ENCODE measurements at regions not wholly inside any gene's neighbourhood (a gene's known extent, or its start where the extent isn't known, plus 50 kb on each side); places are given as distances from the start of the nearest gene placed in this dataset.

DNA sequence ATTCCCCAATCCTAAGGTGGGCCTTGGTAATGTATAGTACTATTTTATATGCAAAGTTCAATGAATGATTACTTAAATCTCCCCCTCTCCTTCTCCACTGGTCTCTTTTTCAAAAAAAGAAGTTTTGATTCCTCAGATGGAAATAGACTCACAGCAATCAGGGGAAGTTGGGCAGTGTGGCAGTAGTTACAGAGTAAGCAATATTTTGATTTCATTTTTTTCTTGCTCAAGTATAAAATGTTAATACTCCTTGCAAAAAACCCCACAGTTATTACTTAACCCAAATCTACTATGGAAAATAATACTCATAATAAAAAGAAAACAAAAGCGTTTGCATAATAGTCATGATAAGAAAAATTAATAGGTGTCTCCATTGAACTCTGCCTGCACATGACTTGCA is 56.9 kb upstream of the CXCL8 start:
- Histone ChIP-seq H3K4me1 (no peaks in the 10 kb centered on the region), H3K27me3 (no peaks in the 10 kb centered on the region), H3K36me3 (replicated peaks in 1 of 2; ENCODE audit: insufficient read depth in 1 of 2, low read depth in 2 of 2) (no peaks in the 10 kb centered on the region), H3K27ac (no peak overlapping the region), H3K9me3 (no peaks in the 10 kb centered on the region), H3K4me3 (no peak overlapping the region)
- ATAC-seq (no peak), DNase-seq (no peak)
- 53 to 62% methylated on average over 1 of the region's 1 CpG for WGBS, 2 donors
- TF ChIP-seq, protein P1, sequence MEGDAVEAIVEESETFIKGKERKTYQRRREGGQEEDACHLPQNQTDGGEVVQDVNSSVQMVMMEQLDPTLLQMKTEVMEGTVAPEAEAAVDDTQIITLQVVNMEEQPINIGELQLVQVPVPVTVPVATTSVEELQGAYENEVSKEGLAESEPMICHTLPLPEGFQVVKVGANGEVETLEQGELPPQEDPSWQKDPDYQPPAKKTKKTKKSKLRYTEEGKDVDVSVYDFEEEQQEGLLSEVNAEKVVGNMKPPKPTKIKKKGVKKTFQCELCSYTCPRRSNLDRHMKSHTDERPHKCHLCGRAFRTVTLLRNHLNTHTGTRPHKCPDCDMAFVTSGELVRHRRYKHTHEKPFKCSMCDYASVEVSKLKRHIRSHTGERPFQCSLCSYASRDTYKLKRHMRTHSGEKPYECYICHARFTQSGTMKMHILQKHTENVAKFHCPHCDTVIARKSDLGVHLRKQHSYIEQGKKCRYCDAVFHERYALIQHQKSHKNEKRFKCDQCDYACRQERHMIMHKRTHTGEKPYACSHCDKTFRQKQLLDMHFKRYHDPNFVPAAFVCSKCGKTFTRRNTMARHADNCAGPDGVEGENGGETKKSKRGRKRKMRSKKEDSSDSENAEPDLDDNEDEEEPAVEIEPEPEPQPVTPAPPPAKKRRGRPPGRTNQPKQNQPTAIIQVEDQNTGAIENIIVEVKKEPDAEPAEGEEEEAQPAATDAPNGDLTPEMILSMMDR (IDR thresholded peaks at IDR 0.05) = no peak
- no peak for TF ChIP-seq POLR2A (IDR thresholded peaks at IDR 0.05)
- intact Hi-C loops (cut with DNase I) = no loop called here

DNA sequence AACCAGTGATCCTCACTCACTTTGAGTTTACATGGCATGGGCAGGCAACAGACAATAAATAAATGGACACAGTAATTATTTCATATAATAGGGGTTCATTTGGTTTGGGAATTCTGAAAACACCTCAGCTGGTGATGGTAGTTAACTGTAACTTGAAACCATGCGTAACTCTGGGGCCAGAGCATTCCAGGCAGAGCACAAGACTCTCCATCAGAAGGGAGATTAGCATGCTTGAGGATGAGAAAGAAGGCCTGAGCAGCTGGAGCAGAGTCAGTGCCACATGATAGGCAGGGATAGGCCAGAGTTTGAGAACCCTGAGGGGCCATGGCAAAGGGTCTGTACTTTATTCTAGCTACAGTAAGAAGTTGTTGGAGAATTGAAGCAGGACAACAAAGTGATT is 56.3 kb upstream of the CXCL8 start:
- no peak overlapping the region for H3K27ac ChIP-seq
- H3K4me1 ChIP-seq = no peaks in the 10 kb centered on the region
- H3K36me3 ChIP-seq (replicated peaks in 1 of 2; ENCODE audit: insufficient read depth in 1 of 2, low read depth in 2 of 2) = no peaks in the 10 kb centered on the region
- DNase-seq = no peak
- 0 to 4% methylated on average over 1 of the region's 1 CpG for WGBS, 2 donors
- no peaks in the 10 kb centered on the region for H3K9me3 ChIP-seq
- H3K27me3 ChIP-seq = no peaks in the 10 kb centered on the region
- intact Hi-C loops (cut with DNase I) = no loop called here
- no peak overlapping the region for H3K4me3 ChIP-seq
- no peak for ATAC-seq
- TF ChIP-seq POLR2A (IDR thresholded peaks at IDR 0.05) = no peak
- TF ChIP-seq, protein P1 (IDR thresholded peaks at IDR 0.05) = no peak

DNA sequence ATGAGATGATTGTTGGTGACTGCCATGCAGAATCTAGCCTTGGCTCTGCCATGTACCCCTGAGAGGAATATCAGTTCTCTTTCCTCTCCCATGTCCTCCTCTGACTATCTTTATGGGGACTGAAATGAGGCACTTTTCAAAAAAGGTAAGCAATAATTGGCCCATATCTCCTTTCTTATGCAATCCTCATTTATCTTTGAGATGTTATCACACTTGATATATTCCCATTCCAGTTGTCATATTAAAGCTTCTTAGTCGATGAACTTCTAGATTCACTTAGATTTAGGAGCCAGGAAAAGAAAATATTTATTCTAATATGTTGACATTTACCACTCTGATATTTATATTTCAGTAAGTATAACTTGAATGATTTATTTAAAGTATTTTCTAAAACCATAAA is 55.3 kb upstream of the CXCL8 start:
- Histone ChIP-seq H3K4me1 (no peaks in the 10 kb centered on the region), H3K9me3 (no peaks in the 10 kb centered on the region), H3K27ac (no peak overlapping the region), H3K36me3 (replicated peaks in 1 of 2; ENCODE audit: insufficient read depth in 1 of 2, low read depth in 2 of 2) (no peaks in the 10 kb centered on the region), H3K27me3 (no peaks in the 10 kb centered on the region), H3K4me3 (no peak overlapping the region)
- DNase-seq (no peak), ATAC-seq (no peak)
- WGBS, 2 donors = 20 to 24% methylated on average over 1 of the region's 1 CpG
- intact Hi-C loops (cut with DNase I) = no loop called here
- TF ChIP-seq POLR2A (IDR thresholded peaks at IDR 0.05) = no peak
- TF ChIP-seq, protein P1 (IDR thresholded peaks at IDR 0.05) = no peak

DNA sequence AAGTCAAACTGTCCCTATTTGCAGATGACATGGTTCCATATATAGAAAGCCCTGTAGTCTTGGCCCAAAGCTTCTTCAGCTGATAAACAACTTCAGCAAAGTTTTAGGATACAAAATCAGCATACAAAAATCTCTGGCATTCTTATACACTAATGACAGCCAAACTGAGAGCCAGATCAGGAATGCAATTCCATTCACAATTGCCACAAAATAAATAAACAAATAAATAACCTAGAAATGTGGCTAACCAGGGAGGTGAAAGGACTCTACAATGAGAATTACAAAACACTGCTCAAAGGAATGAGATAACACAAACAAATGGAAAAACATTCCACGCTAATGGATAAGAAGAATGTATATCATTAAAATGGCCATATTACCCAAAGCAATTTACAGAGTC is 52.9 kb upstream of the CXCL8 start:
- ATAC-seq (no peak), DNase-seq (no peak)
- H3K4me1 ChIP-seq = no peaks in the 10 kb centered on the region
- H3K27me3 ChIP-seq = no peaks in the 10 kb centered on the region
- no peaks in the 10 kb centered on the region for H3K9me3 ChIP-seq
- TF ChIP-seq, protein P1 (IDR thresholded peaks at IDR 0.05) = no peak
- no peak for TF ChIP-seq POLR2A (IDR thresholded peaks at IDR 0.05)
- no peaks in the 10 kb centered on the region for H3K36me3 ChIP-seq (replicated peaks in 1 of 2; ENCODE audit: insufficient read depth in 1 of 2, low read depth in 2 of 2)
- intact Hi-C loops (cut with DNase I) = no loop called here
- WGBS, 2 donors = 86 to 89% methylated on average over 1 of the region's 1 CpG
- H3K27ac ChIP-seq = no peak overlapping the region
- no peak overlapping the region for H3K4me3 ChIP-seq

DNA sequence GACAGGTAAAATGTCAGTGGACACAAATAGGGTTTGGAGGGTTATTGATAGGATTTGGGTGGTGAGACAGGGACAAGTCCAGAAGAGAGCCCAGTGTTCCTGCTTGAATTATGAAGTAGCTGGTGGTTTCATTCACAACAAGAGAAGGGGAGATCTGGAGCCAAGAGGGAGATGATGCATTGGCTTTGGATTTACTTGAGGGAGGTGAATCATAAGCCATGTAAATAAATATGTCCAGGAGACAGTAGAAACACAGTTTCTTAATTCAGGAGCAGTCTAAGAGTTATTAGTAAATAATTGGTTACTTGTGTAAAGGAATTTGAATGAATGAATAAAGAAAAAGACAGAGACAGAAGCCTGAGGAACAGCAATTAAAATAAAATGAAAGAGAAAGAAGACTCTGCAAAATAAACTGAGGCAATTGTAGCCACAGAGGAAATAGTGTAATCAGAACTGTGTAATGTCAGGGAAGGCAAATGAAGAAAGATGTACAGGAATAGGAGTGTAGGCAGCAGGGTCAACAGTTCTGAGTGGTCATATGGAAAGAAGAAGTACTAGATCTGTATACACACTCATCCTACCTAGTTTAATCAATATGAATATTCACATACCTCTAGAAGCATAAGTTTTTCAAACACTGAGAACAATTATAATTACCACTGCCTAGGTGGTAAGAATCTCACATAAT is 50.2 kb upstream of the CXCL8 start:
- Histone ChIP-seq H3K4me3 (no peak overlapping the region), H3K27me3 (no peaks in the 10 kb centered on the region), H3K9me3 (no peaks in the 10 kb centered on the region), H3K27ac (no peak overlapping the region), H3K4me1 (no peaks in the 10 kb centered on the region), H3K36me3 (replicated peaks in 1 of 2; ENCODE audit: insufficient read depth in 1 of 2, low read depth in 2 of 2) (no peaks in the 10 kb centered on the region)
- DNase-seq (no peak), ATAC-seq (no peak)
- TF ChIP-seq, protein P1 (IDR thresholded peaks at IDR 0.05) = no peak
- no peak for TF ChIP-seq POLR2A (IDR thresholded peaks at IDR 0.05)
- intact Hi-C loops (cut with DNase I) = no loop called here
